ENCODE measurements at regions not wholly inside any gene's neighbourhood (a gene's known extent, or its start where the extent isn't known, plus 50 kb on each side); places are given as distances from the start of the nearest gene placed in this dataset.

DNA sequence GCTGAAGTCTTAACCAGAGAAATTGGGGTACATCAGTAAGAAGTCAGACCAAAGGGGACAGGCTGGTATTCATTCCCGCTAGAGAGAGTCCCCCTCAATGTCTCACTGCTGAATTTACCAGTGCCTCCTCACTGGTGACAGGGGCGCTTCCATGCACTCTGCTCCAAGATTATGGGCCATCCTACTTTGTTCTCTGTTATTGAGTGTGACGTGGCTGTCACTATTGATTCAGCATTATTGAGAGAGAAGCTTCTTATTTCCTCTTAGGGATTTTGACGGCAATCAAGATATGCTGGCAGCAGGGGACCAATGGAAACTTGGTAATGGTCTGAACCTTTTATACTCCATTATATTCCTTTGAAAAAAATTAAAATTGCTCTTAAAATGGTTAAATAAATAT, 118.6 kb downstream of the SYF2 start:
- TF ChIP-seq, protein P1, sequence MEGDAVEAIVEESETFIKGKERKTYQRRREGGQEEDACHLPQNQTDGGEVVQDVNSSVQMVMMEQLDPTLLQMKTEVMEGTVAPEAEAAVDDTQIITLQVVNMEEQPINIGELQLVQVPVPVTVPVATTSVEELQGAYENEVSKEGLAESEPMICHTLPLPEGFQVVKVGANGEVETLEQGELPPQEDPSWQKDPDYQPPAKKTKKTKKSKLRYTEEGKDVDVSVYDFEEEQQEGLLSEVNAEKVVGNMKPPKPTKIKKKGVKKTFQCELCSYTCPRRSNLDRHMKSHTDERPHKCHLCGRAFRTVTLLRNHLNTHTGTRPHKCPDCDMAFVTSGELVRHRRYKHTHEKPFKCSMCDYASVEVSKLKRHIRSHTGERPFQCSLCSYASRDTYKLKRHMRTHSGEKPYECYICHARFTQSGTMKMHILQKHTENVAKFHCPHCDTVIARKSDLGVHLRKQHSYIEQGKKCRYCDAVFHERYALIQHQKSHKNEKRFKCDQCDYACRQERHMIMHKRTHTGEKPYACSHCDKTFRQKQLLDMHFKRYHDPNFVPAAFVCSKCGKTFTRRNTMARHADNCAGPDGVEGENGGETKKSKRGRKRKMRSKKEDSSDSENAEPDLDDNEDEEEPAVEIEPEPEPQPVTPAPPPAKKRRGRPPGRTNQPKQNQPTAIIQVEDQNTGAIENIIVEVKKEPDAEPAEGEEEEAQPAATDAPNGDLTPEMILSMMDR (IDR thresholded peaks at IDR 0.05; ENCODE audit: poor library complexity) = no peak
- no peak for TF ChIP-seq EZH2phosphoT487 (IDR thresholded peaks at IDR 0.05; ENCODE audit: low read depth, severe bottlenecking, unreplicated experiment)
